H54 (cell line): ENCODE measurements at regions not wholly inside any gene's neighbourhood (a gene's known extent, or its start where the extent isn't known, plus 50 kb on each side); places are given as distances from the start of the nearest gene placed in this dataset.
"Not testable (repeated sequence)": the region's sequence is repeated elsewhere in the genome, so short reads cannot be mapped to it uniquely, and the experiment has no call there.

Source experiments
- DNase-seq: peaks from one replicate; pipeline ENCODE4 v3.0.0; 2011; ENCODE audit warnings: low spot score, mixed read lengths; ENCODE audit not compliant: insufficient read length
- FAIRE-seq: peaks from 3 replicates; lab custom pipeline; 2011; peaks lifted over from hg19 to GRCh38; lab: Jason Lieb, UNC
- POLR2A ChIP-seq: IDR thresholded peaks from 2 replicates; pipeline ENCODE4 v1.6.1; 2011; ENCODE audit warnings: low read depth, mild to moderate bottlenecking, low read length

- no peak for FAIRE-seq
- no peak for DNase-seq
- TF ChIP-seq POLR2A: no peak
These were observed 274.3 kb downstream of the ISL1 start for GRCh38 chr5:51657340-51658240.

- no peak for TF ChIP-seq POLR2A
- FAIRE-seq: no peak
- DNase-seq: no peak
These were observed 278.5 kb downstream of the ISL1 start for GRCh38 chr5:51661646-51662265.

GRCh38 chr5:51664491-51665250 lies 281.4 kb downstream of the ISL1 start:
- TF ChIP-seq POLR2A: no peak
- DNase-seq: no peak
- no peak for FAIRE-seq

GRCh38 chr5:51665251-51665593 lies 282.0 kb downstream of the ISL1 start:
- no peak for FAIRE-seq
- no peak for TF ChIP-seq POLR2A

GRCh38 chr5:51669095-51669494 lies 285.8 kb downstream of the ISL1 start:
- TF ChIP-seq POLR2A: no peak
- FAIRE-seq (no peak), DNase-seq (no peak)

More at GRCh38 chr5:51665251-51665593, 282.0 kb downstream of the ISL1 start:
- no peak for DNase-seq

GRCh38 chr5:51678330-51678729 lies 295.1 kb downstream of the ISL1 start:
- DNase-seq (no peak), FAIRE-seq (no peak)
- TF ChIP-seq POLR2A: no peak

GRCh38 chr5:51679286-51679685 lies 296.0 kb downstream of the ISL1 start:
- FAIRE-seq: no peak
- DNase-seq: no peak
- no peak for TF ChIP-seq POLR2A

GRCh38 chr5:51684794-51685355 lies 301.6 kb downstream of the ISL1 start:
- DNase-seq (no peak), FAIRE-seq (no peak)
- no peak for TF ChIP-seq POLR2A

GRCh38 chr5:51685419-51685818 lies 302.2 kb downstream of the ISL1 start:
- TF ChIP-seq POLR2A: no peak
- FAIRE-seq: no peak

GRCh38 chr5:51686622-51687021 lies 303.4 kb downstream of the ISL1 start:
- FAIRE-seq: no peak
- no peak for DNase-seq
- no peak for TF ChIP-seq POLR2A

More at GRCh38 chr5:51685419-51685818, 302.2 kb downstream of the ISL1 start:
- no peak for DNase-seq

GRCh38 chr5:51691538-51692079 lies 308.4 kb downstream of the ISL1 start:
- no peak for DNase-seq
- no peak for TF ChIP-seq POLR2A
- no peak for FAIRE-seq

GRCh38 chr5:51694826-51695225 lies 311.6 kb downstream of the ISL1 start:
- DNase-seq (no peak), FAIRE-seq (no peak)
- TF ChIP-seq POLR2A: no peak

- DNase-seq (no peak), FAIRE-seq (no peak)
- TF ChIP-seq POLR2A: no peak
These were observed 312.9 kb downstream of the ISL1 start for GRCh38 chr5:51696122-51696521.

- FAIRE-seq, DNase-seq: not testable (repeated sequence)
These were observed 318.8 kb downstream of the ISL1 start for GRCh38 chr5:51702046-51702445.
